SH-SY5Y (cell line): ENCODE measurements at regions not wholly inside any gene's neighbourhood (a gene's known extent, or its start where the extent isn't known, plus 50 kb on each side); places are given as distances from the start of the nearest gene placed in this dataset.

Experiments used
- GATA2 ChIP-seq: IDR thresholded peaks from 2 replicates; pipeline ENCODE4 v1.6.1; 2011; ENCODE audit warnings: mild to moderate bottlenecking, low read depth, low read length
- GATA3 ChIP-seq: IDR thresholded peaks from 2 replicates; pipeline ENCODE4 v1.6.1; 2011; ENCODE audit warnings: low read depth, mild to moderate bottlenecking, low read length, moderate library complexity

GRCh38 chr9:82488313-82489200 is 500.0 kb downstream of the SPATA31D1 start:
- TF ChIP-seq GATA3: no peak
- no peak for TF ChIP-seq GATA2
